CD4-positive, alpha-beta T cell treated with Interferon gamma for 1 hour (primary cell): ENCODE measurements at regions not wholly inside any gene's neighbourhood (a gene's known extent, or its start where the extent isn't known, plus 50 kb on each side); places are given as distances from the start of the nearest gene placed in this dataset.

Experiments used
- DNase-seq: peaks from one replicate; pipeline ENCODE4 v3.0.0-alpha.2; 2020

DNA sequence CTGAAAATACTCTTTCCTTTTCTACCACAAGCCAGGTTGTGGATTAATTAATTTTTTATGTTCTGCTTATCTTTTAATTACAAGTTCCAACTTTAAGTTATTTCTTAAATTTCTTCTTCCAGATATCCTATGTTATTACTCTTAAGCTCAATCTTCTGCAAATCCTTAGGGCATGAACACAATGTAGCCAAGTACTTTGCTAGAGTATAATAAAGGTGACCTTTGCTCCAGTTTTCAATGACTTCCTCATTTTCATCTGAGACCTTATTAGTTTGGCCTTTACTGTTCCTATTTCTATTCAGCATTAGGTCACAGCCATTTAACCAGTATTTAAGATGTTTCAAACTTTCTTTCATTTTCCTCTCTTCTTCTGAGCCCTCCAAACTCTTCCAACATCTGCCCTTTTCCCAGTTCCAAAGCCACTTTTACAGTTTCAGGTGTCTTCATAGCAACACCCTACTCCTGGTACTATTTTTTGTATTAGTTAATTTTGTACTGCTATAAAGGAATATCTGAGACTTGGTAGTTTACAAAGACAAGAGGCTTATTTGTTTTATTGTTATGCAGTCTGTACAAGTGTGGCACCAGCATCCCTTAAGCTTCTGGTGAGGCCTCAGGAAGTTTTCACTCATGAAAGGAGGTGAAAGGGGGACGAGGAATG is 886.2 kb upstream of the GHITM start:
- no peak for DNase-seq

DNA sequence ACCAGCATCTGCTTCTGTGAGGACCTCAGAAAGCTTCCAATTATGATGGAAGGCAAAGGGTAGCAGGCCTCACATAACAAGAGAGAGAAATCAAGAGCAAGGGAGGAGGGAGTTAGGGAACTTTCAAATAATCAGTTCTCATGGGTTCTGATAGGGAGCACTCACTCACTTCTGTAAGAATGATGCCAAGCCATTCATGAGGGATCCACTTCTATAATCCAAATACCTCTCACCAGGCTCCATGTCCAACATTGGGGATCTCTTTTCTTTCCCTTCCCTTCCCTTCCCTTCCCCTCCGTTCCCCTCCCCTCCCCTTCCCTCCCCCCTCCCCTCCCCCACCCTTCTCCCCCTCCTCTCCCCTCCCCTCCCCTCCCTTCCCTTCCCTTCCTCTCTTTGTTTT is 884.6 kb upstream of the GHITM start:
- no peak for DNase-seq

DNA sequence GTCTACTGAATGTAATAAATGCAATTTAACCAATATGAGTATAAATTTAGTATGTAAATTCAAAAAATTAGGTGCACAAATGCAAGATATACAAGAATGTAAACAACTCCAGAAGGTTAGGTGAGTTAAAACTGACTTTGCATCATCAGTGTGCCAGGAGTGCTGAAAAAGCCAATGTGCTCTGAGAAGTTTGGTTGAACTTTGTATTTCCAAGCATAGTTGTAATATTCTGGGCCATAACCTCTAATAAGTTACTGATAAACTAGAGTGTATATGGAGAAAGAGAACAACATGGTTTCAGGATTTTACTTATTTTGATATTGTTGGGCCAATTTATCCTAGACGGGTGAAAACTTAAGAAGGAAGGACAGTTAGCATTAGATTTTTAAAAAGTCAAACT is 876.9 kb upstream of the GHITM start:
- DNase-seq: no peak

DNA sequence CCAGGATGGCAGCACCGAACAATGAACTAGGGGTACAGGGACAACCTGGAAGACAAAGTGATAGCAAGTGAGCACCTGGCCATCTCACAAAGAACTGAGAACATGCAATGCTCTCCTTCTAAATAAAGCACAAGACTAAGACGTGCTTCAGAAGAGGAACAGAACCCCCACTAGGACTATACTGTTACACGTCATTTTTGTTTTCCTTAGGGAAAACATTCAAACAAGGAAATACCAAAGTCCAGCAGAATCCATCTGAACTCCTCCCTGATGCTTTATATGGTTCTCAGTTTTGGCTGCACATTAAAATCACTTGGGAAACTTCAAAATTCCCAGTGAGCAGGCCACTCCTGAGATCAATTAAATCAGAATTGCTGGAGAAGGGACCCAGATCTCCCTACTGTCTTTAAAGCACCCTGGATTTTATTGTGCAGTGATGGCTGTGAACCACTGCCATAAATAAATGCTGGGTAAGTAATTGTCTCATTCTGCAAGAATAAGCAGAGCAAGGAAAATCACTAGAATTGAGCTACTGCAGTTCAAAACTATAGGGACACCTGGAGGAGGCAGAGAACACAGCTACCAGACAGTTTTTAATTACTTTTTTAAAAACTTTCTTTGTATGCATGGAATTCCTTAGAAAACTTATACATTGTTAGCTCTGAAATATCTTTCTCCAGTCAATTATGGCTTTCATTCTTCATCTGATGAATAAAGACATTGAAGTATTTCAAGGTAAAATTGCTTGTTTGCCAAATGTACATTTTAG is 866.5 kb upstream of the GHITM start:
- DNase-seq: no peak

DNA sequence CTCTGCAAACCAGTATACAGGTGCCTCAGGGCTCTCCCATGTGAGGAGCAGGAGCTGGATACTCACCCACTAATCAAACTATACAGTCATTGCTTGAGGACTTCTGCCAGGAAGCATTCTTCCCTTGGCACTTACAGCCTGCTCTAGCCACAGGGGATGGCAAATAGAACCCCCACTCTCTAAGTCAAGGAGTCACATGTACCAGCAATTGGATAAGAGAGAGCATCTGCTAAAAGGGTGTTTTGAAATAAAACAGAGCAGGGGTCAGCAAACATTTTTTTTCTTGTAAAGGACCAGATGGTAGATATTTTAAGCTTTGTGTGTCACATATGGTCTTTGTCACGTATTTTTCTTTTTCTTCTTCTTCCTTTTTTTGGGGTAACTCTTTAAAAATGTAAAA is 865.2 kb upstream of the GHITM start:
- no peak for DNase-seq

DNA sequence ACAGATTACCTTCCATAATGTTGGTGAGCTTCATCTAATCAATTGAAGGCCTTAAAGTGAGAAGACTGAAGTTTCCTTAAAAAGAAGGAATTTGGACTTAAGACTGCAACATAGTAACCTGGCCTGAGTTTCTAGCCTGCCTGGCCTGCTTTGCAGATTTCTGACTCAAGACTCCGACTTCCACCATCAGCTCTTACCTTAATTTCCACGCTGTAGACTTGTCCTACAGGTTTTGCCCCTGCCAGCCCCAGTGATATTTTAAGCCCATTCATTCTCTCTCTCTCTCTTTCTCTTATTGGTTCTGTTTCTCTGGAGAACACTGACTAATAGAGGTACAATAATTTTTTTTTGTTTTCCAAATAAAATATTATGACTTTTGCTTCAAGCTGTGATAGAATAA is 862.3 kb upstream of the GHITM start:
- DNase-seq: no peak

DNA sequence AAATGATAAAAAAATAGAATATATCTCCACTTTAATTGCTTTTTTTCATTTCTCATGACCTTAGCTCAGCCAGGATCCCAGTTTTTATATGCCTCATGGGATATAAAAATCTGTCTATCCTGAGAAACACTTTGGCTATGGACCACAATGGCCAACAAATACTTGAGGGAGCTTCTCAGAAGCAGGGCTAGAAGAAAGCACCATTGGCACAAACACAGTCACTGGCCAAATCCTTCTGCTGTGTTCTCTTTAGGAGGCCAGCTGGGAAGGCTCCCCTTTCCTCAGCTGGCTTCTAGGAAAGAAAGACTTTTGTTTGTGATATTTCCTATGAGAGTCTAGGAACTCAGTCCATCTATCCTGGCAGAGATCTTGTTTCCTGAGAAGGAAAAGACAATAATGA is 856.2 kb upstream of the GHITM start:
- no peak for DNase-seq

DNA sequence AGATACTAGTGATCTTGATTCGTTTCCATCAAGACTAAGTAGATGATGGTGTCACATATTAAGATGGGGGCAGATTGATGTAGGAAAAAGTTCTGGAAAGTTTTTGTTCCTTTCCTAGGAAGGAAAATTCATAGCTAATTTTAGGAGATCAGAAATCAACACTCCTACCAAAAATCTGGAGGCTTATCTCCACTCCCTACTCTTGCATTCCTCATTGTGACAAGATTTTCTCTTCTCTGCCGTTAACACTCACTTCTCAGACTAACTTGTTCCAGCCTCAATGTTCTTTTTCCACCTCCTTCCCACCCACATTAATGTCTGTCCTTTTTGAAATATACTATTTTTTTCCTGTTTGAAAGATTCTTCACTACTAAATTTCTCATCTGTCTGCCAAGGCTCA is 851.9 kb upstream of the GHITM start:
- DNase-seq: no peak

DNA sequence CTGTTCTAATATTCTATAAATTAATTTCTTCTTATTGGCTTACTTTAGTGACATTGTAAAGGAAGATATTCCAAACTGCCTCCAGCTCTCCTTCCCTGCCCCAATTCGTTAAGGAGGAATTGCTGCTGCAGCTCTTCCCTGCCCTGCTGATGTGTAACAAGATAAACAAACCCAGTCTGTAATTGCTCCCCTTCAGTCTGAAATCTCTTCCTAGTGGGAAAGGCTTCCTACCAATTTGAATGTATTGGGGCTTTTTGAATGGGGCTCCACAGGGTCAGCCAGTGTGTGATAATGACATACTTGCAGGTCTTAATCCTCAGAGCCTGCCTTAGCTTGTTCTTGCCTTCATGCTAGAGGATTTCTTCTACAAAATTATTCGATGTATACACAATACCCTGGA is 849.9 kb upstream of the GHITM start:
- no peak for DNase-seq

DNA sequence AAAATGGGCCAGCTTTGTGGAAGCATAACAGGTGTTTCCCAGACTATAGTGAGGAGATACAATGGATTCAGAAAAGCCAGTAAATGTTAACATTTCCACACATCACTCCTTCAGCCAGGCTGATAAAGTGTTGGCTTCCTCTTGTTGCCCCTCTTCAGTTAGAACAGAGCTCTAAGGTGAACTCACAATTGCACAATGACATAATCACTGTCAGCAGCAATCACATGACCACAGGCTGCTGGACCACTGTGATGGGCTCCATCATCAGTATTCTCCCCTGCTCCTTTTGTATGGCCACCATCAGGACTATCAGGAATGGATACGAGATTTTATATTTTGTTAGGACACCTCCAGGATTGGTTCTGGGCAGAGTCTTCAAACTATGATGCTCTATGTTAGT is 849.4 kb upstream of the GHITM start:
- no peak for DNase-seq

DNA sequence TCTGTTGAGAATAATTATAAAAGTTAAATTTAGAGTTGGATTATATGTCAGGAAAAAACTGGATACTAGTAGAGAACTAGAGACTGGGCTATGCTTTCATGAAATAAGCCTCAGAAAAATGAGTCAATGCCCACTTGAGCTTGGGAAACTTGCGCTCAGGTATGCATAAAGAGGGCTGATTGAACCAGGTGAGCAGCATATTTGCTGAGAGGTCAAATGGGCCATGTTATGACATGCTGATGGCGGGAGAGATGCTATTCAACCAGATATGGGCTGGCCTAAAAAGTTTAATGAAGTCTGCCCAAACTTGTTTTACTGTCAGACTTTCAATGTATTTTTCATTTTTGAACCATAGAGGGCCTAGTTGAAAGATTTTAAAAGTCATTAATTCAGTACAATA is 837.6 kb upstream of the GHITM start:
- DNase-seq: no peak

DNA sequence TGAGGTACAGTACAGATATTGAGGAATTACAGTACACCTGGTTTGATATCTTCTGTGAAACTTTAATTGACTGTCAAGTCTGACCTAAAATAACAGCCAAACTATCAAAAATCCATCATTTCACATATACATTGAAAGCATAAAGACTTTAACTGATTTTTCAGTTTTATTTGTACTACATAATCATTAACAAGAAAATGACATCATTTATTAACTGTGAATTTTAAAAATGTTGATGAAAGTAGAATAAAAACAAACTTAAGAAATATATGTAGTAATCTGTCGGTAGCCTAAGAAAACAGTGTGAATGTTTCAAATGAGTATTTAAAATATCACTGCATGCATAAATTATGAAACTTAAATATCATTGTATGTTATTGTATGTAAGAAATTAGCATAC is 836.7 kb upstream of the GHITM start:
- no peak for DNase-seq

DNA sequence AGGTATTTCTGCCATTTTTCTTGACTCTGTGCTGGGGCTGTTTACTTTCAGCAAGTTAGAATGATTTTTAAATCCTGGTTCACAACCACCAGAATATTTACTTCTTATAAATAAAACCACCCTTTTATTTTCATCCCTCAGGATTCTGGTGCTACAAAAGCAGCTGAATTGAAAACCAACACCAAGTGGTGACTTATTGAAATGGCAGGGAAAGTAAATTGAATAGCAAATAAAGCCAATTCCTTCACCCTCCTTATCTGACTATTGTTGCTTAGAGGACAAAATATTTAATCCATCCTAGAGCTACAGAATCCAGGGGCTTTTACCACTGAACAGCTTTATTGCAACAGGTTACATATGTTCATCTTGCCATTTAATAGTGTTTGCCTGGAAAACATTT is 828.6 kb upstream of the GHITM start:
- no peak for DNase-seq

DNA sequence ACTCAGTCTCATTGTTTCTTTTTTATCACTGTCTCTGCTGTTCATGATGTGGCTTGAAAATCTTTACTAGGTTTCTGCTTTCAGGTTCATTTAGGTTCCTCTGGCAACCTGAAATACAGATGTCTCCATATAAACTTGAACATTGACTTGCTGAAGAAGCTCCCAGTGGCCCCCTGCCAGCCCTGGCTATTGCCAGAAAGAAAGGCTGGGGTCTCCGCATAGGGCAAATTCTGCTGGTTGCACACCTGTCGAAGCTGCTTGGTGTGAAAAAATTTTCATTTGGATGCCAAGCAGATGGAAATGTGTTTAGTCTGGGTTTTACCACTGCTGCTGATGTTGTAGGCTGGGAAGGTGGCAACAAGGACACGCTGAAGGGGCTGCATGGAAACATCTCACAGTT is 826.7 kb upstream of the GHITM start:
- DNase-seq: no peak

DNA sequence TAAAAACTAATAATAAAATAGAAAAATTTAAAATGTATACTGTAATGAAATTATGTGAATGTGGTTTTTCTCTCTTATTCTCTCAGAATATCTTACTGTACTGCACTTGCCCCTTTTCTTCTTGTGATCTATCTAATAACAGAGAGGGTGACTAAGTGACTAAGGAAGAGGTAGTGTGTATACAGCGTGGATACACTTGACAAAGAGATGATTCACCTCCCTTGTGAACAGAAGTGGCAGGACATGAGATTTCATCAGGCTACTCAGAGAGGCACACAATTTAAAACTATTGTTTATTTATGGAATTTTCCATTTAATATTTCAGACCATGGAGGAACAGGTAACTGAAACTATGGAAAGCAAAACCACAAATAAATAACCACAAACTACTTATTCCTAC is 806.6 kb upstream of the GHITM start:
- no peak for DNase-seq

DNA sequence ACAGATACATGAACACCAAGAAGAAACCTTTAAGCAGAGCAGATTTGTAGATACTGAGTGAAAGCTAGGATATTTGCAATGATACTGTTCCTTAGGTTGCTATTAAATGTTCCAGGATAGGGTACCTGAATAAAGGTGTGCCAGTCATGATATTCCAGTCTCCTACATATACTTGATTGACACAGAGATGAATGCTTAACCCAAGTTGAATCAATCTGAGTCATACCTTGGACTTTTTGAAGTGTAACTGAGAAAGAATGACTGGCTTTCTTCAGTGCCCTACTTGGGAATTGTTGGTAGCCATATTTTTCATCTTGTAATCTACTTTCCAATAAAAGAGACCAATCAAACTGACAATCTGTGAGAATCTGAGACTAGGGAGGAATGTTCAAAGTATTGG is 805.7 kb upstream of the GHITM start:
- no peak for DNase-seq

DNA sequence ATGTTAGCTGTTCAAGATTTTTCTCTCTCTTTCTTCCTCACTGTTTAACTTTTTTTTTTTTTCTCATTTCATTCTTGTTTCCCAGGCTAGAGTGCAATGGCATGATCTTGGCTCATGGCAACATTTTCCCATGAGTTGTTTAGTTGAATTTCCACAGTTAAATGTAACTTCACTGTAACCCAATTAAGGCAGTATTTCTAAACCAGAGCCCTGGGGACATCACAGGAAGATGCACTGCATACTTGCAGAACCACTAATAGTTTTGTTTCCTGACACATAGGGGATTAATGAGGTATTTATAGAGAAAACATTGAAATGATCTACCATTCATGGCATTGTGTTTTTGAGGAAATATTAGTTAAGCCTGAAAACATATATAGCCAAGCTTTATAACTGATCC is 795.6 kb upstream of the GHITM start:
- DNase-seq: no peak

DNA sequence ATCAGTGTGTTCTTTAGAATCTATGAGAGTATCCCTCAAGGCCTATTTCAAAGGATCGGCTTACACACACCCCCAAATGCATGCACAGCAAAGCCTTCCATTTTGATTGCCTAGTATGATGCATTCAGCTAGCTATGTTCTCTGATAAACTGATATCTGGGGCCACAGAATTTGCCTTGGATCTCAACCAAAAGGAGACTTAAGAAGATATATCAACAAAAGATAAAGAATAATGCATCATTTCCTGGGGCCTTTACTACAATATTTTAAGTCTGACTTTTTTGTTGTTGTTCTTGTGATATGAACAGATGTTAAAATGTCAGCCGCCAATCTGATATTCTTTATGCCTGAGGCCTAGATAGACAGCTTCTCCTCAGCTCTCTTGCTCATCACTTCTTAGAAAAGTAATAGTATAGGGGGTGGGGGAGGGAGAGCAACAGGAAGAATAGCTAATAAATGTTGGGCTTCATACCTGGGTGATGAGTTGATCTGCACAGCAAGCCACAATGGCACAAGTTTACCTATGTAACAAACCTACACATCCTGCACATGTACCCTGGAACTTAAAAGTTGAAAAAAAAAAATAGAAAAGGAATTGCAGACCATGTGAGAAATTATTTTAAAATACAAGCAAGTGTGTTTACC is 792.9 kb upstream of the GHITM start:
- DNase-seq: no peak

DNA sequence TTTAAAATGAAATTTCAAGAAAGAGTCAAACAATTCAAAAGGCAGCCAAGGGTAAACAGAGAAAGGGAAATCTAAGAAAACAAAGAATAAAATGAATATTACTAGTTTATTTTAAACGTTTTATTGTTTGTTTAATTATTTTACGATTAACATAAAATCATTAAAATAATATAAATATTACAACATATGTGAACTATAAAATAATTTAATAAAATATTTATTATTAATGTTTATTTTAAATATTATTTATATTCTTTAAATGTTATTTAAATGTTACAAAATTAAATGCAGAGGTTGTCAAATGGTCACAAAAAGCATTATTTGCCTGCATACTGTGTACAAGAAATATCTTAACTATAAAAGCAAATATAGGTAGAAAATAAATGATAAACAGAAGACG is 786.7 kb upstream of the GHITM start:
- no peak for DNase-seq

DNA sequence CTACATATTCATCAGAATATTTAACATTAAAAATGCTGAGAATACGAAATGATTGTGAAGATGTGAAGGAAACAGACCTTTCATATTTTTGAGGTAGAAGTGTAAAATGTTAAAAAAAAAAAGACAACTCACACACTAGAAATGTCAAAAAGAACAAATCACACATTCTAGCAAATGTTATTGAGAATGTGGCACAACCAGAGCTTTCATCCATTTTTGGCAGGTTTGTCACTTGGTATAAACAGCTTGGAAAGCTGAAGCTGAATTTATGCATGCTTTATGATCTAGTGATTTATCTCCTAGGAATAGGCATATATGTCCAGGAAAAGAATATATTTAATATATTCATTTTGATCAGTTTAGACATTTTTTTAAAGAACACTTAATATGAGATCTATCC is 784.9 kb upstream of the GHITM start:
- DNase-seq: no peak

DNA sequence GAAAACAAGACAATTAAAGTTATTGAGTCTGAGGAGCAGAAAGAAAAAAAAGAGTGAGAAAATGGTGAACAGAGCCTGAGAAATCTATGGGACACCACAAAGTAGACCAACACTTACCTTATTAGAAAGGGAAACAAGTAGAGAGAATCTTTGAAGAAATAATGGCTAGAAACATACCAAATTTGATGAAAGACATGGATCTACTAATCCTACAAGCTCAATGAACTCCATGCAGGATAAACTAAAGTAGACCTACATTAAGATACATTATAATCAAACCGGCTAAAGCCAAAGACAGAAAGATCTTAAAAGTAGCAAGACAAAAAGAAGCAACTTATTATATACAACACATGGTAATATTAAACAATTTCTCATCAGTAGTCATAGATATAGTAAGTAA is 782.3 kb upstream of the GHITM start:
- no peak for DNase-seq

DNA sequence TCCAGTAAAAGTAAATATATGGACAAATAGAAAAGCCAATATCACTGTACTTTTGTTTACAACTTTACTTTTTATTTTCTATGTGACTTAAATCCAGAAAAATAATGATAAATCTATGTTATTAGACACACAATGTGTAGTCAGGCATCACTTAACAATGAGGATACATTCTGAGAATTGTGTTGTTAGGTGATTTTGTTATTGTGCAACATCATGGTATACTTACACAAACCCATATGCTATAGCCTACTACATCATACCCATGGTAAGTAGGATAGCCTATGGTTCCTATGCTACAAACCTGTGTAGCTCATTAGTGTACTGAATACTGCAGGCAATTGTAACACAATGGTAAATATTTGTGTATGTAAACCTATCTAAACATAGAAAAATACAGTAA is 781.7 kb upstream of the GHITM start:
- DNase-seq: no peak

DNA sequence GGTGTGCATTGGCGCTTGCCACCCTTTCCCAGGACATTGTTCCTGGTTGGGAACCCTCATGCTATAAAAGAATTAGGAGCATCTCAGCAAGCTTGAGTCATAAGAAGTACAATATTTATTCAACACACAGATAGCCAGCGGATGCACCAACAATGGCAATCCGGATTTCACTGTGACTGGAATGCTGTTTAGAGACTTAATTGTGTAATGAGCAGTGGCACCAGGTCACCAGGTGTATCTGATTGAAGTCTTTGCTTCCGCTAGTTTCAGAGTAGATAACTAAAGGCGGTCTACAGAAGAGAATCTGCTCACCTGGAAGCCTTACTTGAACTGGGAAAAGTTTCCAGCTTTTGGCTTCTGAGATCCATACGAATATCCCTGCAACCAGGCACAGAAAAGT is 772.3 kb upstream of the GHITM start:
- no peak for DNase-seq

DNA sequence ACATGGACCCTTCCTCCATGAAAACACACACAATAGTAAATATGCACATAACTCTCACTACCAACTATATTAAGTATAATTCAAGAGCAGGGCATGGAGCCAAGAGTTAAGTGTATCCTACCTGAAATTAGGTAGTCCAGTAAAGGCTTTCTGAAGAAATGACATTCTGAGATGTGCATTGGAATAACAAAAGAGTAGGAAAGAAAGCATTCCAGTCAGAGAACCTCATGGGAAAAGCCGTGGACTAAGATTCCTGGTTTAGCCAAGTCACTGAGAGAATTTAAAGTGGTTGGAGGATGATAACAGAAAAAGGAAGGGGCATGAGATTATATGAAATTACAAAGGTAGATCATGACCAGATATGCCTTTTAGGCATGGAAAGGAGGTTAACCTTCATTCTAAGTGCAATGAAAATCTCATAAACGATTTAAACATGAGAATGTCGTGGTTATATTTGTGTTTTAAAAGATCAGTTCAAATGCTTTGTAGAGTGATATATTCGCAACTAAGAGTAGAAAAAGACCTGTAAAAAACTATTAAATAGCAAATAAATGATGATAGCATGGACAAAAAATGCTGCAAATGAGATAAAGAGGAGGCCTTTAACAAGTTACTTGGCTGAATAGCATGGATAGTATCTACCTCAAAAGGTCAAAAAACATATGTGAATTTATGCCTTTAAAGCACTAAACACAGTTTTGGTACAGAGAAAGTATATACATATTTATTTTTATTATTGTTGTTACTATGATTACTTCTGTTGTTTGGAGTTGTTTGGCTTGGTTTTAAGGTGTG is 767.4 kb upstream of the GHITM start:
- DNase-seq: no peak
